ENCODE measurements at regions not wholly inside any gene's neighbourhood (a gene's known extent, or its start where the extent isn't known, plus 50 kb on each side); places are given as distances from the start of the nearest gene placed in this dataset.

GRCh38 chr6:23040899-23041298 lies 471.5 kb downstream of the HDGFL1 start:
- no peaks in the 10 kb centered on the region for H3K9me3 ChIP-seq (ENCODE audit: control insufficient read depth, low read depth, low read length)
- H3K27ac ChIP-seq (ENCODE audit: low read length) = no peak overlapping the region
- no peaks in the 10 kb centered on the region for H3K27me3 ChIP-seq (ENCODE audit: control insufficient read depth, insufficient read depth, low read length)
- no peaks in the 10 kb centered on the region for H3K36me3 ChIP-seq (ENCODE audit: control insufficient read depth, low read depth, low read length)
- H3K4me1 ChIP-seq (ENCODE audit: control insufficient read depth, low read depth, low read length) = no peaks in the 10 kb centered on the region
- H3K9ac ChIP-seq (ENCODE audit: low read length) = no peak overlapping the region
- H3K4me3 ChIP-seq (ENCODE audit: low read length) = no peak overlapping the region

GRCh38 chr6:23045280-23045679 lies 475.9 kb downstream of the HDGFL1 start:
- no peaks in the 10 kb centered on the region for H3K27me3 ChIP-seq (ENCODE audit: control insufficient read depth, insufficient read depth, low read length)
- no peaks in the 10 kb centered on the region for H3K36me3 ChIP-seq (ENCODE audit: control insufficient read depth, low read depth, low read length)
- H3K9ac ChIP-seq (ENCODE audit: low read length) = no peak overlapping the region
- no peak overlapping the region for H3K27ac ChIP-seq (ENCODE audit: low read length)
- no peaks in the 10 kb centered on the region for H3K4me1 ChIP-seq (ENCODE audit: control insufficient read depth, low read depth, low read length)
- no peak overlapping the region for H3K4me3 ChIP-seq (ENCODE audit: low read length)
- no peaks in the 10 kb centered on the region for H3K9me3 ChIP-seq (ENCODE audit: control insufficient read depth, low read depth, low read length)

- Histone ChIP-seq H3K27ac (ENCODE audit: low read length) (no peak overlapping the region), H3K4me1 (ENCODE audit: control insufficient read depth, low read depth, low read length) (no peaks in the 10 kb centered on the region), H3K27me3 (ENCODE audit: control insufficient read depth, insufficient read depth, low read length) (no peaks in the 10 kb centered on the region), H3K36me3 (ENCODE audit: control insufficient read depth, low read depth, low read length) (no peaks in the 10 kb centered on the region), H3K9me3 (ENCODE audit: control insufficient read depth, low read depth, low read length) (peaks cover 12% of the 10 kb centered on the region), H3K4me3 (ENCODE audit: low read length) (no peak overlapping the region), H3K9ac (ENCODE audit: low read length) (no peak overlapping the region)
Measured at GRCh38 chr6:23055523-23055922, 486.2 kb downstream of the HDGFL1 start.

- Histone ChIP-seq H3K27ac (ENCODE audit: low read length) (no peak overlapping the region), H3K36me3 (ENCODE audit: control insufficient read depth, low read depth, low read length) (no peaks in the 10 kb centered on the region), H3K9ac (ENCODE audit: low read length) (no peak overlapping the region), H3K4me1 (ENCODE audit: control insufficient read depth, low read depth, low read length) (no peaks in the 10 kb centered on the region), H3K27me3 (ENCODE audit: control insufficient read depth, insufficient read depth, low read length) (no peaks in the 10 kb centered on the region), H3K4me3 (ENCODE audit: low read length) (no peak overlapping the region), H3K9me3 (ENCODE audit: control insufficient read depth, low read depth, low read length) (no peaks in the 10 kb centered on the region)
Measured at GRCh38 chr6:23073821-23074220, 504.5 kb downstream of the HDGFL1 start.

GRCh38 chr6:23077772-23078171 lies 508.4 kb downstream of the HDGFL1 start:
- Histone ChIP-seq H3K4me1 (ENCODE audit: control insufficient read depth, low read depth, low read length) (no peaks in the 10 kb centered on the region), H3K9ac (ENCODE audit: low read length) (no peak overlapping the region), H3K4me3 (ENCODE audit: low read length) (no peak overlapping the region), H3K27me3 (ENCODE audit: control insufficient read depth, insufficient read depth, low read length) (no peaks in the 10 kb centered on the region), H3K27ac (ENCODE audit: low read length) (no peak overlapping the region), H3K9me3 (ENCODE audit: control insufficient read depth, low read depth, low read length) (no peaks in the 10 kb centered on the region), H3K36me3 (ENCODE audit: control insufficient read depth, low read depth, low read length) (no peaks in the 10 kb centered on the region)

GRCh38 chr6:23081701-23082100 lies 512.3 kb downstream of the HDGFL1 start:
- Histone ChIP-seq H3K27ac (ENCODE audit: low read length) (no peak overlapping the region), H3K27me3 (ENCODE audit: control insufficient read depth, insufficient read depth, low read length) (no peaks in the 10 kb centered on the region), H3K9ac (ENCODE audit: low read length) (no peak overlapping the region), H3K4me3 (ENCODE audit: low read length) (no peak overlapping the region), H3K4me1 (ENCODE audit: control insufficient read depth, low read depth, low read length) (no peaks in the 10 kb centered on the region), H3K36me3 (ENCODE audit: control insufficient read depth, low read depth, low read length) (no peaks in the 10 kb centered on the region), H3K9me3 (ENCODE audit: control insufficient read depth, low read depth, low read length) (no peaks in the 10 kb centered on the region)

GRCh38 chr6:23086100-23086499 lies 516.7 kb downstream of the HDGFL1 start:
- H3K36me3 ChIP-seq (ENCODE audit: control insufficient read depth, low read depth, low read length) = no peaks in the 10 kb centered on the region
- H3K4me1 ChIP-seq (ENCODE audit: control insufficient read depth, low read depth, low read length) = no peaks in the 10 kb centered on the region
- no peaks in the 10 kb centered on the region for H3K27me3 ChIP-seq (ENCODE audit: control insufficient read depth, insufficient read depth, low read length)
- H3K9me3 ChIP-seq (ENCODE audit: control insufficient read depth, low read depth, low read length) = no peaks in the 10 kb centered on the region
- no peak overlapping the region for H3K27ac ChIP-seq (ENCODE audit: low read length)
- no peak overlapping the region for H3K9ac ChIP-seq (ENCODE audit: low read length)
- no peak overlapping the region for H3K4me3 ChIP-seq (ENCODE audit: low read length)

GRCh38 chr6:23087471-23087870 lies 518.1 kb downstream of the HDGFL1 start:
- no peaks in the 10 kb centered on the region for H3K27me3 ChIP-seq (ENCODE audit: control insufficient read depth, insufficient read depth, low read length)
- no peak overlapping the region for H3K9ac ChIP-seq (ENCODE audit: low read length)
- H3K4me1 ChIP-seq (ENCODE audit: control insufficient read depth, low read depth, low read length) = no peaks in the 10 kb centered on the region
- H3K4me3 ChIP-seq (ENCODE audit: low read length) = no peak overlapping the region
- no peak overlapping the region for H3K27ac ChIP-seq (ENCODE audit: low read length)
- no peaks in the 10 kb centered on the region for H3K9me3 ChIP-seq (ENCODE audit: control insufficient read depth, low read depth, low read length)
- H3K36me3 ChIP-seq (ENCODE audit: control insufficient read depth, low read depth, low read length) = no peaks in the 10 kb centered on the region

- no peaks in the 10 kb centered on the region for H3K4me1 ChIP-seq (ENCODE audit: control insufficient read depth, low read depth, low read length)
- H3K27me3 ChIP-seq (ENCODE audit: control insufficient read depth, insufficient read depth, low read length) = no peaks in the 10 kb centered on the region
- no peak overlapping the region for H3K4me3 ChIP-seq (ENCODE audit: low read length)
- no peak overlapping the region for H3K9ac ChIP-seq (ENCODE audit: low read length)
- H3K9me3 ChIP-seq (ENCODE audit: control insufficient read depth, low read depth, low read length) = no peaks in the 10 kb centered on the region
- no peak overlapping the region for H3K27ac ChIP-seq (ENCODE audit: low read length)
- H3K36me3 ChIP-seq (ENCODE audit: control insufficient read depth, low read depth, low read length) = no peaks in the 10 kb centered on the region
Measured at GRCh38 chr6:23088761-23089160, 519.4 kb downstream of the HDGFL1 start.

- Histone ChIP-seq H3K27ac (ENCODE audit: low read length) (no peak overlapping the region), H3K4me3 (ENCODE audit: low read length) (no peak overlapping the region), H3K9ac (ENCODE audit: low read length) (no peak overlapping the region), H3K4me1 (ENCODE audit: control insufficient read depth, low read depth, low read length) (no peaks in the 10 kb centered on the region), H3K36me3 (ENCODE audit: control insufficient read depth, low read depth, low read length) (no peaks in the 10 kb centered on the region), H3K27me3 (ENCODE audit: control insufficient read depth, insufficient read depth, low read length) (no peaks in the 10 kb centered on the region), H3K9me3 (ENCODE audit: control insufficient read depth, low read depth, low read length) (no peaks in the 10 kb centered on the region)
Measured at GRCh38 chr6:23089981-23090380, 520.6 kb downstream of the HDGFL1 start.

- no peaks in the 10 kb centered on the region for H3K4me1 ChIP-seq (ENCODE audit: control insufficient read depth, low read depth, low read length)
- no peaks in the 10 kb centered on the region for H3K36me3 ChIP-seq (ENCODE audit: control insufficient read depth, low read depth, low read length)
- peaks cover 3% of the 10 kb centered on the region for H3K9me3 ChIP-seq (ENCODE audit: control insufficient read depth, low read depth, low read length)
- H3K9ac ChIP-seq (ENCODE audit: low read length) = no peak overlapping the region
- H3K4me3 ChIP-seq (ENCODE audit: low read length) = no peak overlapping the region
- H3K27ac ChIP-seq (ENCODE audit: low read length) = no peak overlapping the region
- no peaks in the 10 kb centered on the region for H3K27me3 ChIP-seq (ENCODE audit: control insufficient read depth, insufficient read depth, low read length)
Measured at GRCh38 chr6:23091795-23092194, 522.4 kb downstream of the HDGFL1 start.

GRCh38 chr6:23096876-23097275 lies 527.5 kb downstream of the HDGFL1 start:
- Histone ChIP-seq H3K9me3 (ENCODE audit: control insufficient read depth, low read depth, low read length) (peaks cover 6% of the 10 kb centered on the region), H3K36me3 (ENCODE audit: control insufficient read depth, low read depth, low read length) (no peaks in the 10 kb centered on the region), H3K9ac (ENCODE audit: low read length) (no peak overlapping the region), H3K4me1 (ENCODE audit: control insufficient read depth, low read depth, low read length) (no peaks in the 10 kb centered on the region), H3K4me3 (ENCODE audit: low read length) (no peak overlapping the region), H3K27ac (ENCODE audit: low read length) (no peak overlapping the region), H3K27me3 (ENCODE audit: control insufficient read depth, insufficient read depth, low read length) (no peaks in the 10 kb centered on the region)
